IgD-negative memory B cell (primary cell): ENCODE measurements at regions not wholly inside any gene's neighbourhood (a gene's known extent, or its start where the extent isn't known, plus 50 kb on each side); places are given as distances from the start of the nearest gene placed in this dataset.

Experiments
- H3K27ac Mint-ChIP-seq, 3 donors: one replicate each; pipeline ENCODE4 v1.8.0; 2020 to 2022; ENCODE audit warnings: mild to moderate bottlenecking in 3 of 3, mixed read lengths in 3 of 3, moderate library complexity in 1 of 3
- H3K27me3 Mint-ChIP-seq: one replicate; pipeline ENCODE4 v1.8.0; 2021; ENCODE audit warnings: mixed read lengths
- H3K36me3 Mint-ChIP-seq: one replicate; pipeline ENCODE4 v1.8.0; 2020; ENCODE audit warnings: mild to moderate bottlenecking, mixed read lengths
- H3K4me1 Mint-ChIP-seq, 3 donors: one replicate each; pipeline ENCODE4 v1.8.0; 2020 to 2022; ENCODE audit warnings: mixed read lengths in 3 of 3, mild to moderate bottlenecking in 1 of 3
- H3K4me3 Mint-ChIP-seq, 4 donors: one replicate each; pipeline ENCODE4 v1.8.0; 2020 to 2022; ENCODE audit warnings: mild to moderate bottlenecking in 4 of 4, mixed read lengths in 4 of 4, moderate library complexity in 3 of 4
- H3K9me3 Mint-ChIP-seq, 3 donors: one replicate each; pipeline ENCODE4 v1.8.0; 2020 to 2021; ENCODE audit warnings: mixed read lengths in 3 of 3, mild to moderate bottlenecking in 1 of 3

GRCh38 chr17:65345261-65346005, 208.3 kb downstream of the RGS9 start:
- H3K4me1 Mint-ChIP-seq = no peaks in the 10 kb centered on the region
- H3K4me3 Mint-ChIP-seq = no peak overlapping the region
- H3K27ac Mint-ChIP-seq = peak overlapping the region in 1 of 3 donors; percentile 53
- H3K27me3 Mint-ChIP-seq = peaks cover 14% of the 10 kb centered on the region
- H3K36me3 Mint-ChIP-seq = peaks cover 2% of the 10 kb centered on the region
- H3K9me3 Mint-ChIP-seq = peaks cover 6 to 11% (median 6%) of the 10 kb centered on the region in 3 donors

- Mint-ChIP-seq H3K27me3 (peaks cover 6% of the 10 kb centered on the region), H3K4me1 (no peaks in the 10 kb centered on the region), H3K36me3 (no peaks in the 10 kb centered on the region), H3K9me3 (peaks cover 8 to 17% (median 14%) of the 10 kb centered on the region in 3 donors), H3K27ac (no peak overlapping the region), H3K4me3 (no peak overlapping the region)
Measured at GRCh38 chr17:65340401-65340800, 203.2 kb downstream of the RGS9 start.

- Mint-ChIP-seq H3K4me3 (no peak overlapping the region), H3K9me3 (peaks cover 4 to 14% (median 12%) of the 10 kb centered on the region in 3 donors), H3K4me1 (no peaks in the 10 kb centered on the region), H3K27me3 (peaks cover 10% of the 10 kb centered on the region), H3K36me3 (no peaks in the 10 kb centered on the region), H3K27ac (no peak overlapping the region)
Measured at GRCh38 chr17:65334406-65334805, 197.2 kb downstream of the RGS9 start.

GRCh38 chr17:65332779-65333178, 195.6 kb downstream of the RGS9 start:
- H3K4me3 Mint-ChIP-seq = no peak overlapping the region
- peaks cover 3 to 5% (median 4%) of the 10 kb centered on the region in 3 donors for H3K9me3 Mint-ChIP-seq
- H3K27ac Mint-ChIP-seq = no peak overlapping the region
- peaks cover 10% of the 10 kb centered on the region for H3K27me3 Mint-ChIP-seq
- H3K36me3 Mint-ChIP-seq = no peaks in the 10 kb centered on the region
- no peaks in the 10 kb centered on the region for H3K4me1 Mint-ChIP-seq

- H3K36me3 Mint-ChIP-seq = no peaks in the 10 kb centered on the region
- peaks cover 10% of the 10 kb centered on the region for H3K27me3 Mint-ChIP-seq
- H3K4me3 Mint-ChIP-seq = no peak overlapping the region
- peaks cover 0 to 1% (median under 1%) of the 10 kb centered on the region in 3 donors for H3K9me3 Mint-ChIP-seq
- no peaks in the 10 kb centered on the region for H3K4me1 Mint-ChIP-seq
- H3K27ac Mint-ChIP-seq = no peak overlapping the region
Measured at GRCh38 chr17:65332375-65332774, 195.2 kb downstream of the RGS9 start.

GRCh38 chr17:65328567-65328966, 191.4 kb downstream of the RGS9 start:
- Mint-ChIP-seq H3K9me3 (peaks cover under 1 to 3% (median 1%) of the 10 kb centered on the region in 3 donors), H3K4me1 (no peaks in the 10 kb centered on the region), H3K27ac (no peak overlapping the region), H3K36me3 (no peaks in the 10 kb centered on the region), H3K4me3 (no peak overlapping the region), H3K27me3 (peaks cover 10% of the 10 kb centered on the region)

GRCh38 chr17:65324611-65325342, 187.6 kb downstream of the RGS9 start:
- Mint-ChIP-seq H3K36me3 (no peaks in the 10 kb centered on the region), H3K27ac (no peak overlapping the region)

GRCh38 chr17:65323049-65323448, 185.9 kb downstream of the RGS9 start:
- Mint-ChIP-seq H3K9me3 (peaks cover 3 to 4% (median 3%) of the 10 kb centered on the region in 3 donors), H3K27me3 (peaks cover 6% of the 10 kb centered on the region), H3K4me1 (no peaks in the 10 kb centered on the region), H3K4me3 (no peak overlapping the region), H3K27ac (no peak overlapping the region), H3K36me3 (no peaks in the 10 kb centered on the region)

More at GRCh38 chr17:65324611-65325342, 187.6 kb downstream of the RGS9 start:
- H3K9me3 Mint-ChIP-seq = peaks cover 3 to 4% (median 3%) of the 10 kb centered on the region in 3 donors
- H3K4me1 Mint-ChIP-seq = no peaks in the 10 kb centered on the region
- no peak overlapping the region for H3K4me3 Mint-ChIP-seq
- H3K27me3 Mint-ChIP-seq = peaks cover 2% of the 10 kb centered on the region

- Mint-ChIP-seq H3K9me3 (peaks cover 0 to 4% (median 3%) of the 10 kb centered on the region in 3 donors), H3K4me3 (no peak overlapping the region), H3K27me3 (peaks cover 6% of the 10 kb centered on the region), H3K27ac (no peak overlapping the region), H3K36me3 (no peaks in the 10 kb centered on the region), H3K4me1 (no peaks in the 10 kb centered on the region)
Measured at GRCh38 chr17:65320820-65321219, 183.7 kb downstream of the RGS9 start.

GRCh38 chr17:65314212-65314611, 177.0 kb downstream of the RGS9 start:
- no peak overlapping the region for H3K27ac Mint-ChIP-seq
- H3K4me1 Mint-ChIP-seq = no peaks in the 10 kb centered on the region
- no peaks in the 10 kb centered on the region for H3K9me3 Mint-ChIP-seq
- H3K4me3 Mint-ChIP-seq = no peak overlapping the region
- H3K27me3 Mint-ChIP-seq = peaks cover 24% of the 10 kb centered on the region
- H3K36me3 Mint-ChIP-seq = no peaks in the 10 kb centered on the region

- Mint-ChIP-seq H3K9me3 (no peaks in the 10 kb centered on the region), H3K36me3 (no peaks in the 10 kb centered on the region), H3K4me1 (no peaks in the 10 kb centered on the region), H3K27me3 (peaks cover 21% of the 10 kb centered on the region), H3K4me3 (no peak overlapping the region), H3K27ac (no peak overlapping the region)
Measured at GRCh38 chr17:65312718-65313377, 175.7 kb downstream of the RGS9 start.

- Mint-ChIP-seq H3K27ac (no peak overlapping the region), H3K27me3 (peaks cover 21% of the 10 kb centered on the region), H3K9me3 (peaks cover 0 to 2% (median 0%) of the 10 kb centered on the region in 3 donors), H3K4me3 (no peak overlapping the region), H3K36me3 (no peaks in the 10 kb centered on the region), H3K4me1 (no peaks in the 10 kb centered on the region)
Measured at GRCh38 chr17:65311261-65311660, 174.1 kb downstream of the RGS9 start.

GRCh38 chr17:65307961-65308316, 170.8 kb downstream of the RGS9 start:
- Mint-ChIP-seq H3K9me3 (peaks cover 0 to 2% (median 0%) of the 10 kb centered on the region in 3 donors), H3K27me3 (peaks cover 7% of the 10 kb centered on the region), H3K4me3 (no peak overlapping the region), H3K36me3 (no peaks in the 10 kb centered on the region), H3K27ac (no peak overlapping the region), H3K4me1 (no peaks in the 10 kb centered on the region)

GRCh38 chr17:65307081-65307960, 170.2 kb downstream of the RGS9 start:
- peaks cover 0 to 2% (median 0%) of the 10 kb centered on the region in 3 donors for H3K9me3 Mint-ChIP-seq
- peaks cover 2% of the 10 kb centered on the region for H3K36me3 Mint-ChIP-seq
- no peak overlapping the region for H3K4me3 Mint-ChIP-seq
- H3K4me1 Mint-ChIP-seq = no peaks in the 10 kb centered on the region
- peaks cover 3% of the 10 kb centered on the region for H3K27me3 Mint-ChIP-seq
- no peak overlapping the region for H3K27ac Mint-ChIP-seq
